ENCODE measurements at regions not wholly inside any gene's neighbourhood (a gene's known extent, or its start where the extent isn't known, plus 50 kb on each side); places are given as distances from the start of the nearest gene placed in this dataset.
"Not testable (repeated sequence)": the region's sequence is repeated elsewhere in the genome, so short reads cannot be mapped to it uniquely, and the experiment has no call there.

- FAIRE-seq (no peak), DNase-seq (ENCODE audit: insufficient read length, low spot score) (no peak)
These were observed 871.0 kb downstream of the OTOL1 start for GRCh38 chr3:162367429-162368260.

- FAIRE-seq (no peak), DNase-seq (ENCODE audit: insufficient read length, low spot score) (no peak)
These were observed 871.8 kb downstream of the OTOL1 start for GRCh38 chr3:162368417-162368816.

- DNase-seq (ENCODE audit: insufficient read length, low spot score) (no peak), FAIRE-seq (no peak)
These were observed 872.7 kb downstream of the OTOL1 start for GRCh38 chr3:162369306-162369705.

- FAIRE-seq (no peak), DNase-seq (ENCODE audit: insufficient read length, low spot score) (no peak)
These were observed 873.5 kb downstream of the OTOL1 start for GRCh38 chr3:162370141-162370540.

GRCh38 chr3:162376761-162377160, 880.2 kb downstream of the OTOL1 start:
- no peak for FAIRE-seq
- no peak for DNase-seq (ENCODE audit: insufficient read length, low spot score)

GRCh38 chr3:162377608-162378007, 881.0 kb downstream of the OTOL1 start:
- no peak for FAIRE-seq
- no peak for DNase-seq (ENCODE audit: insufficient read length, low spot score)

GRCh38 chr3:162385387-162385786, 888.8 kb downstream of the OTOL1 start:
- DNase-seq (ENCODE audit: insufficient read length, low spot score) (no peak), FAIRE-seq (no peak)

GRCh38 chr3:162390891-162391290, 894.3 kb downstream of the OTOL1 start:
- FAIRE-seq (no peak), DNase-seq (ENCODE audit: insufficient read length, low spot score) (no peak)

- DNase-seq (ENCODE audit: insufficient read length, low spot score), result no peak
- FAIRE-seq, result no peak
These were observed 894.7 kb downstream of the OTOL1 start for GRCh38 chr3:162391301-162391700.

- DNase-seq (ENCODE audit: insufficient read length, low spot score), result no peak
- no peak for FAIRE-seq
These were observed 898.9 kb downstream of the OTOL1 start for GRCh38 chr3:162395496-162395895.

- FAIRE-seq, result no peak
- DNase-seq (ENCODE audit: insufficient read length, low spot score), result no peak
These were observed 901.9 kb downstream of the OTOL1 start for GRCh38 chr3:162398554-162398953.

- FAIRE-seq (no peak), DNase-seq (ENCODE audit: insufficient read length, low spot score) (no peak)
These were observed 904.1 kb downstream of the OTOL1 start for GRCh38 chr3:162400697-162401096.

- FAIRE-seq; DNase-seq (ENCODE audit: insufficient read length, low spot score): not testable (repeated sequence)
These were observed 914.9 kb downstream of the OTOL1 start for GRCh38 chr3:162411556-162411955.

- FAIRE-seq (no peak), DNase-seq (ENCODE audit: insufficient read length, low spot score) (no peak)
These were observed 925.1 kb downstream of the OTOL1 start for GRCh38 chr3:162421721-162422120.

GRCh38 chr3:162428192-162428591, 931.6 kb downstream of the OTOL1 start:
- DNase-seq (ENCODE audit: insufficient read length, low spot score) (no peak), FAIRE-seq (no peak)

- FAIRE-seq, result no peak
- DNase-seq (ENCODE audit: insufficient read length, low spot score), result no peak
These were observed 939.1 kb downstream of the OTOL1 start for GRCh38 chr3:162435750-162436149.

GRCh38 chr3:162436826-162437225, 940.2 kb downstream of the OTOL1 start:
- DNase-seq (ENCODE audit: insufficient read length, low spot score), result no peak
- FAIRE-seq, result no peak

GRCh38 chr3:162437480-162437879, 940.9 kb downstream of the OTOL1 start:
- no peak for FAIRE-seq
- no peak for DNase-seq (ENCODE audit: insufficient read length, low spot score)

- FAIRE-seq, result no peak
- no peak for DNase-seq (ENCODE audit: insufficient read length, low spot score)
These were observed 945.1 kb downstream of the OTOL1 start for GRCh38 chr3:162441716-162442115.

GRCh38 chr3:162443376-162443775, 946.8 kb downstream of the OTOL1 start:
- FAIRE-seq (no peak), DNase-seq (ENCODE audit: insufficient read length, low spot score) (no peak)

GRCh38 chr3:162468791-162469190, 972.2 kb downstream of the OTOL1 start:
- DNase-seq (ENCODE audit: insufficient read length, low spot score) (no peak), FAIRE-seq (no peak)

GRCh38 chr3:162487138-162487537, 990.5 kb downstream of the OTOL1 start:
- FAIRE-seq (no peak), DNase-seq (ENCODE audit: insufficient read length, low spot score) (no peak)

- DNase-seq (ENCODE audit: insufficient read length, low spot score), result no peak
- FAIRE-seq, result no peak
These were observed 993.2 kb downstream of the OTOL1 start for GRCh38 chr3:162489853-162490252.
